ENCODE measurements at regions not wholly inside any gene's neighbourhood (a gene's known extent, or its start where the extent isn't known, plus 50 kb on each side); places are given as distances from the start of the nearest gene placed in this dataset.

- H3K4me1 ChIP-seq = peaks cover under 1% of the 10 kb centered on the region; the same call in 1 of the 2 replicates
- H3K27me3 ChIP-seq (replicated peaks; ENCODE audit: control insufficient read depth, insufficient read depth, low read length) = no peaks in the 10 kb centered on the region
- Mint-ChIP-seq H3K4me3 (ENCODE audit: unreplicated experiment) (no peak overlapping the region), H3K27me3 (ENCODE audit: insufficient read depth, unreplicated experiment) (peaks cover 2% of the 10 kb centered on the region), H3K36me3 (ENCODE audit: insufficient read depth, unreplicated experiment) (no peaks in the 10 kb centered on the region), H3K27ac (ENCODE audit: unreplicated experiment) (no peak overlapping the region), H3K9me3 (ENCODE audit: unreplicated experiment) (no peaks in the 10 kb centered on the region), H3K4me1 (ENCODE audit: low read depth, unreplicated experiment) (no peaks in the 10 kb centered on the region)
- POLR2A ChIA-PET = no interaction called here
- no peak for DNase-seq
- no peak overlapping the region for H3K4me3 ChIP-seq (ENCODE audit: low read depth, low read length)
- TF ChIP-seq, protein P1, sequence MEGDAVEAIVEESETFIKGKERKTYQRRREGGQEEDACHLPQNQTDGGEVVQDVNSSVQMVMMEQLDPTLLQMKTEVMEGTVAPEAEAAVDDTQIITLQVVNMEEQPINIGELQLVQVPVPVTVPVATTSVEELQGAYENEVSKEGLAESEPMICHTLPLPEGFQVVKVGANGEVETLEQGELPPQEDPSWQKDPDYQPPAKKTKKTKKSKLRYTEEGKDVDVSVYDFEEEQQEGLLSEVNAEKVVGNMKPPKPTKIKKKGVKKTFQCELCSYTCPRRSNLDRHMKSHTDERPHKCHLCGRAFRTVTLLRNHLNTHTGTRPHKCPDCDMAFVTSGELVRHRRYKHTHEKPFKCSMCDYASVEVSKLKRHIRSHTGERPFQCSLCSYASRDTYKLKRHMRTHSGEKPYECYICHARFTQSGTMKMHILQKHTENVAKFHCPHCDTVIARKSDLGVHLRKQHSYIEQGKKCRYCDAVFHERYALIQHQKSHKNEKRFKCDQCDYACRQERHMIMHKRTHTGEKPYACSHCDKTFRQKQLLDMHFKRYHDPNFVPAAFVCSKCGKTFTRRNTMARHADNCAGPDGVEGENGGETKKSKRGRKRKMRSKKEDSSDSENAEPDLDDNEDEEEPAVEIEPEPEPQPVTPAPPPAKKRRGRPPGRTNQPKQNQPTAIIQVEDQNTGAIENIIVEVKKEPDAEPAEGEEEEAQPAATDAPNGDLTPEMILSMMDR (IDR thresholded peaks at IDR 0.05; ENCODE audit: insufficient read depth in 1 of 2, low read depth in 1 of 2, low read length in 1 of 2, severe bottlenecking in 1 of 2, unreplicated experiment in 1 of 2) = no peak
- BruUV-seq (replicated peaks) = no TSS peak
- no peaks in the 10 kb centered on the region for H3K36me3 ChIP-seq (ENCODE audit: control insufficient read depth, insufficient read depth, low read length)
- H3K9me3 ChIP-seq = no peaks in the 10 kb centered on the region
- CTCF ChIA-PET = no interaction called here
- intact Hi-C loops (cut with micrococcal nuclease; ENCODE audit: unreplicated experiment) = no loop called here
Measured at GRCh38 chr2:119068154-119068725, 90.3 kb downstream of the C1QL2 start.

GRCh38 chr2:119066272-119066804, 92.2 kb downstream of the C1QL2 start:
- POLR2A ChIA-PET = no interaction called here
- no peak for DNase-seq
- no peaks in the 10 kb centered on the region for H3K9me3 Mint-ChIP-seq (ENCODE audit: unreplicated experiment)
- no peaks in the 10 kb centered on the region for H3K27me3 ChIP-seq (replicated peaks; ENCODE audit: control insufficient read depth, insufficient read depth, low read length)
- H3K9me3 ChIP-seq = no peaks in the 10 kb centered on the region
- H3K4me3 Mint-ChIP-seq (ENCODE audit: unreplicated experiment) = no peak overlapping the region
- no peaks in the 10 kb centered on the region for H3K4me1 Mint-ChIP-seq (ENCODE audit: low read depth, unreplicated experiment)
- H3K27ac Mint-ChIP-seq (ENCODE audit: unreplicated experiment) = no peak overlapping the region
- BruUV-seq (replicated peaks) = no TSS peak
- CTCF ChIA-PET = no interaction called here
- no peaks in the 10 kb centered on the region for H3K36me3 ChIP-seq (ENCODE audit: control insufficient read depth, insufficient read depth, low read length)
- no peak overlapping the region for H3K4me3 ChIP-seq (ENCODE audit: low read depth, low read length)
- no peaks in the 10 kb centered on the region for H3K27me3 Mint-ChIP-seq (ENCODE audit: insufficient read depth, unreplicated experiment)
- peaks cover 10% of the 10 kb centered on the region for H3K4me1 ChIP-seq
- TF ChIP-seq, protein P1 (IDR thresholded peaks at IDR 0.05; ENCODE audit: insufficient read depth in 1 of 2, low read depth in 1 of 2, low read length in 1 of 2, severe bottlenecking in 1 of 2, unreplicated experiment in 1 of 2) = no peak
- no peaks in the 10 kb centered on the region for H3K36me3 Mint-ChIP-seq (ENCODE audit: insufficient read depth, unreplicated experiment)
- intact Hi-C loops (cut with micrococcal nuclease; ENCODE audit: unreplicated experiment) = no loop called here

GRCh38 chr2:119065146-119065545, 93.4 kb downstream of the C1QL2 start:
- Histone ChIP-seq H3K4me1 (peaks cover 10% of the 10 kb centered on the region), H3K9me3 (no peaks in the 10 kb centered on the region), H3K27me3 (replicated peaks; ENCODE audit: control insufficient read depth, insufficient read depth, low read length) (no peaks in the 10 kb centered on the region), H3K4me3 (ENCODE audit: low read depth, low read length) (no peak overlapping the region), H3K36me3 (ENCODE audit: control insufficient read depth, insufficient read depth, low read length) (no peaks in the 10 kb centered on the region)
- Mint-ChIP-seq H3K27ac (ENCODE audit: unreplicated experiment) (no peak overlapping the region), H3K9me3 (ENCODE audit: unreplicated experiment) (no peaks in the 10 kb centered on the region), H3K4me3 (ENCODE audit: unreplicated experiment) (no peak overlapping the region), H3K36me3 (ENCODE audit: insufficient read depth, unreplicated experiment) (no peaks in the 10 kb centered on the region), H3K27me3 (ENCODE audit: insufficient read depth, unreplicated experiment) (no peaks in the 10 kb centered on the region), H3K4me1 (ENCODE audit: low read depth, unreplicated experiment) (no peaks in the 10 kb centered on the region)
- CTCF ChIA-PET = interaction anchor here (0.6 kb wide), 1 partner anchor 41 kb away, joined by 3 read pairs; no protein-coding TSS in a partner anchor
- no peak for DNase-seq
- BruUV-seq (replicated peaks) = no TSS peak
- POLR2A ChIA-PET = no interaction called here
- intact Hi-C loops (cut with micrococcal nuclease; ENCODE audit: unreplicated experiment) = no loop called here
- TF ChIP-seq, protein P1 (IDR thresholded peaks at IDR 0.05; ENCODE audit: insufficient read depth in 1 of 2, low read depth in 1 of 2, low read length in 1 of 2, severe bottlenecking in 1 of 2, unreplicated experiment in 1 of 2) = no peak
